PFSK-1 (cell line): ENCODE measurements at regions not wholly inside any gene's neighbourhood (a gene's known extent, or its start where the extent isn't known, plus 50 kb on each side); places are given as distances from the start of the nearest gene placed in this dataset.

Source experiments
- FOXP2 ChIP-seq: optimal IDR thresholded peaks from 2 replicates; pipeline ENCODE3; 2011; ENCODE audit warnings: borderline replicate concordance, control low read depth, inconsistent platforms; ENCODE audit not compliant: insufficient read depth; ENCODE audit errors: extremely low read length, extremely low read depth
- POLR2AphosphoS5 ChIP-seq: IDR thresholded peaks from 2 replicates; pipeline ENCODE4 v1.6.1; 2012; ENCODE audit warnings: low read depth, mild to moderate bottlenecking, control low read depth, low read length, moderate library complexity
- REST ChIP-seq, 2 experiments: IDR thresholded peaks; 2 replicates each; pipeline versions ENCODE4 v1.6.1 to v1.8.0; 2011 to 2012; ENCODE audit warnings: low read depth in 2 of 2, low read length in 2 of 2, control low read depth in 1 of 2, inconsistent platforms in 1 of 2, mild to moderate bottlenecking in 1 of 2, moderate library complexity in 1 of 2; ENCODE audit not compliant: insufficient read depth in 1 of 2
- SIN3A ChIP-seq: IDR thresholded peaks from 2 replicates; pipeline ENCODE4 v1.6.1; 2012; ENCODE audit warnings: mild to moderate bottlenecking, low read length, moderate library complexity, borderline replicate concordance; ENCODE audit not compliant: insufficient read depth
- TAF1 ChIP-seq: IDR thresholded peaks from 2 replicates; pipeline ENCODE4 v1.6.1; 2012; ENCODE audit warnings: low read length, control low read depth, borderline replicate concordance; ENCODE audit not compliant: insufficient read depth

GRCh38 chr4:125736057-125736456 is 421.3 kb downstream of the FAT4 start:
- TF ChIP-seq POLR2AphosphoS5 = no peak
- TF ChIP-seq REST (IDR thresholded peaks at IDR 0.05; ENCODE audit: insufficient read depth in 1 of 2, low read depth in 2 of 2, low read length in 2 of 2) = no peak
- no peak for TF ChIP-seq TAF1
- no peak for TF ChIP-seq SIN3A
- no peak for TF ChIP-seq FOXP2
